ENCODE measurements at regions not wholly inside any gene's neighbourhood (a gene's known extent, or its start where the extent isn't known, plus 50 kb on each side); places are given as distances from the start of the nearest gene placed in this dataset.

DNA sequence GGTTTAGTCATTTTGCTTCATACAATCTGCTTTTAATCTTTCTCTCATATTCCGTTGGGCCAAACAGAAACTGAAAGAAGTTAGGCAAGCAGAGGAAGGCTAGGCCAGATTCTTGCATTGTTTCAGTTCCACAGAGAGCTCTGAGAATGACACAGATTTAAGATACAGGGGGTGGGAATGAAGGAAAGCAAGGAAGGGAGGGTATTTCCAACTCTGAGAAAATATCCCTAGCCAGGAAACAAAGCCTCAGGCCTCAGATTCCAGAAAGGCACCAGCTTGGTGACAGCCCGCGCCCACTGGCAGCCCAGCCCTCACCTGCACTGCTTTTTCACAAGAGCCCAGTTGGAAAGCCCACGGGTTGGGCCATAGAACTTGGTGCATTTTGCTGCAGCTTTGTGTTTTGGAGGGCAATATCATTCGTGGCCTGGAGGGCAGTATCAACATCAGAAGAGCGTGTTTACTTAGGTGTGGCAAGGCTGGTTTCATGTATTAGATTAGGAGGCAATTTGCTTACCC is 63.5 kb downstream of the ENC1 start:
- DNase-seq (ENCODE audit: low read depth) = no peak

DNA sequence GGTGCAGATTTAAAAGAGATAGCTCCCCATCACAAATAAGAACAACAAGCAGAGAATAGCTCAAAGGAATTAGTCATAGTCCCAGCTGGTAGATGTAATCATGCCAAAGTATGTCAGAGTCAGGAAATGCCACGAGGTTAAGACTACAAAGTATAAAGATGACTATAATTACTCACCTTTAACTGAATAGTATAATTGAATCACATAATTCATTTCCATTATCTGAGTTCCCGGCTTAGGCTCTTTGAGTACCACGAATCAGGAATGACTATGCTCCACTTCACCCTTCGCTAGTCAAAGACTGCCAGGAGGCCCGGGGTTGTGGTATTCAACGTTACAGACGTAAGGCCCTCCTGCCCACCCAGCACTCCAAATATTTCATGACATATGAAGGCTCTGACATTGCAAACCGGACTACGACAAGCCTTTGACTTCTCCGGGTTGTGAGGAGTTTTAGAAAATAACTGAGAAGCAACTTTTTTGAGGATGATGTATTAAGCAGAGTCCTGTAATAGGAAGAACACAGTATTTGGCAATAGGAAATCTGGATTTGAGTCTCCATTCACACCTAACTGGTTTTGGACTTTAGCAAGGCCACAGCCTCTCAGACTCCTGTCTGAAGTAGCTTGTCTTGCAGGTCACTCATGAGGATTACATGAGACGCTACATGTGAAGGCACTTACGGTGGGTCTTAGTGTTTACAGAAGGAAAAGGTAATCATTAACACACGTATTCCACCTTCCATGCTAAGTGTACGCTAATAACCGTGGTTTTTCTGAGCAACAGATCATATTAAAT is 64.6 kb downstream of the ENC1 start:
- peak; percentile 91 for DNase-seq (ENCODE audit: low read depth)

DNA sequence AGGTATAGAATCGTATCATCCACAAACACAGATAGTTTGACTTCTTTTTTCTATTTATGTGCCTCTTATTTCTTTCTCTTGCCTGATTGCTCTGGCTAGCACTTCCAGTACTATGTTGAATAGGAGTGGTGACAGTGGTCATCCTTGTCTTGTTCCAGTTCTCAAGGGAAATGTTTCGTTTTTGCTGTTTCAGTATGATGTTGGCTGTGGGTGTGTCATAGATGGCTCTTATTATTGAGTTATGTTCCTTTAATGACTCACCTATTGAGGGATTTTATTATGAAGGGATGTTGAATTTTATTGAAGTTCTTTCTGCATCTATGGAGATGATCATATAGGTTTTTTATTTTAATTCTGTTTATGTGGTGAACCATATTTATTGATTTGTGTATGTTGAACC is 70.3 kb downstream of the ENC1 start:
- no peak for DNase-seq (ENCODE audit: low read depth)

DNA sequence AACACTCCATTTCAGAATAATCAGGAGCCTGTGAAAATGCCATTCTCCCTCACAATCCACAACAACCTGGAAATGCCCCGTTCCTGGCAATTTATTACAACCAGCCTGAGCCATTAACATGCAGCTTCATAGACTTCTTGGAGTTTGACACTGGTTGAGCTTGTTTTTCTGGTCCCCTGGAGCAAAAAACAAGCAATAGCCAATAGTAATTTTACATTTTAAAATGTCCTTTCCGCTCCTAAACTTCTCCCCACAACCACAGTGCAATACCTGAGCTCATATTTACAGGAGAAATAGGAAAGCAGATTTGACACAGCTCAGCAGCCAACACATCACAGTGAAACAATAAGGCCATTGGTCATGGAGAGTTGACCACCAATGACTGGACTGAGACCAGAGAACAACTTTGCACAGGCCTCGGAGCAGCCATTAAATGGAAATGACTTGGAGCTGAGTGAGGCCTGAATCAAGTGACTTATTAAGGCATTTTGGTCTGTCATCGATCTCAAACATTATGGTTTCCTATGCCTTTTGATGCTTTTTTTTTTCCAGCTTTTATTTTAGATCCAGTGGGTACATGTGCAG is 73.0 kb downstream of the ENC1 start:
- DNase-seq (ENCODE audit: low read depth) = no peak

DNA sequence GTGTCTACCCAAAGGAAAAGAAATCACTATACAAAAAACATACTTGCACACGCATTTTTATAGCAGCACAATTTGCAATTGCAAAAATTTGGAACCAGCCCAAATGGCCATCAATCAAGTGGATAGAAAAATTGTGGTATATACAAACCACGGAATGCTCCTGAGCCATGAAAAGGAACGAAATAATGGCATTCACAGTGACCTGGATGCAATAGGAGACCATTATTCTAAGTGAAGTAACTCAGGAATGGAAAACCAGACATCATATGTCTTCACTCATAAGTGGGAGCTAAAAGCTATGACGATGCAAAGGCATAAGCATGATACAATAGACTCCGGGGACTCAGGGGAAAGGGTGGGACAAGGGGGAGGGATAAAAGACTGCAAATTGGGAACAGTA is 78.4 kb downstream of the ENC1 start:
- peak; percentile 21 for DNase-seq (ENCODE audit: low read depth)

DNA sequence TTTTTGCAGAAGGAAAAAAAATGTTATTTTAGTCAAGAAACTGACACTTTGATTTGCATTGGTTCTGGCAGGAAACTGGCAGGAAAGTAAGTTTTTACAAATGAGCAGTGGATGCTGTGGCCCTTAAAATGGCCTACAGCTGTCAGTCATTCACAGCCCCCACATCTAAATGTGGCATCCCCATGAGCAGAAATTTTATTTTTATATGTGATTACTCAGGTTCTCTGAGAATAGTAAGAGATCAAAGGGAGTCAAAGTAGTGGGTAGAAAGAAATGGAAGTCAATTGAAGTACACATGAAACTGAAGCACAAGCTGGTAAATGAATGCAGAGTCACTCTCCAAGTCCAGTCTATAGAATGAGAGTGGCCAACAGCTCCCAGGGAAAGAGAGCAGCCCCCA is 80.3 kb downstream of the ENC1 start:
- no peak for DNase-seq (ENCODE audit: low read depth)

DNA sequence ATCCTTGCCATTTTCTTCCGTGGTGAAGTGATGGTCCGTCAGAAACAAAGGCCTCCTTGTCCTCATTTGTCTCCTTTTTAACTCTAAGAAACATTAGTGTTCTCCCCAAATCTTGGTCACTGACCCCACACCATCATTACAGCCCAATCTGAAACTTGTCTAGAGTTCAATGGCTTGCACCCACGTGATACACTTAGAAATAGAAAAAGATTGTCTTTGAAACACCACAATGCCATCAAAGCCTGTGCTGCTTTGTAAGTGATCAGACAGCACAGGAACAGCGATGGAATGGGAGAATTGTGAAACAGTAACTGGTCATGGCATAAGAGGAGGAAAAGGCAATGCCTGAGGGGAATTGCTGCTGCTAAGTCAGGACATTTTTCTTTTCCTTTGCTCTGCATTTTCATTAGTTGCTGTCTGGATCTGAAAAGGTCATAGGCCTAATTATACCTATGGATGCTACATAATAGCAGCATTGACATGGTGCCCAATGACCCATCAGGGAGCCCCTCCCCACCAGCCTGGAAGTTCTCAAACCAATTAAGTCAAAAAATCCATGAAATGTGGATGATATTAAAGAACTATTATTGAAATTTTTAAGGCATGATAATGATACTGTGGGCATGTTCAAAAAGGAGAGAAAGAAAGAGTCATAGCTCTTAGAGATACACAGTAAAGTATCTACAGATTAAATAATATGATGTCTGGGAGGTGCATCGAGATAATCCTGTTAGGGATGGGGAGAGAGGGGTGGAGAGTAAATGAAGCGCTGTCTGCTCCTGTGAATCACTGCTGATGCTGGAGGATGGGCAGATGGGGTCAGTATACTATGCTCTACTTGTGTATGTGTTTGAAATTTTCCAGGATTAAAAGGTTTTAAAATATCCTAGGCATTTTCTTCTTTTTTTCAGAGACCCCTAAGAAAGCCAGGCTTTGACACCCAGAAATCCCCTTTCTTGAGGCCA is 83.6 kb downstream of the ENC1 start:
- no peak for DNase-seq (ENCODE audit: low read depth)

DNA sequence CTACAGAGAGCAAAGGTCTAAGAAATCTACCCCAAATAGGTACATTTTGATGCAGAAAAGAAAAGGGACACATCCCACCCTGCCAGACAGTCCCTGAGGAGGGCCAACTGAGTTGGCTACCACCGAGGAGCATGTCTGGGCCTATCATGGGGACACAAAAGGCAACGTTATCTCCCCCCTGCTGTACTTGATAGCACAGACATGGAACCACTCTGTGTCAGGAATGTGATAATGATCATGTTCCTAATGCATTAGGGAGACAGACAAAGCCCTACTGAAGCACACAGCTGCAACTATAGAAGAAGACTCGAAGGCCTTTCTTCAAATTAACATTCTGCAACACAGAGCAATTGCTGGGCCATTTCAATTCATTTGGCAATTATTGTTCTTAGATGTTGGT is 84.5 kb downstream of the ENC1 start:
- DNase-seq (ENCODE audit: low read depth) = no peak

DNA sequence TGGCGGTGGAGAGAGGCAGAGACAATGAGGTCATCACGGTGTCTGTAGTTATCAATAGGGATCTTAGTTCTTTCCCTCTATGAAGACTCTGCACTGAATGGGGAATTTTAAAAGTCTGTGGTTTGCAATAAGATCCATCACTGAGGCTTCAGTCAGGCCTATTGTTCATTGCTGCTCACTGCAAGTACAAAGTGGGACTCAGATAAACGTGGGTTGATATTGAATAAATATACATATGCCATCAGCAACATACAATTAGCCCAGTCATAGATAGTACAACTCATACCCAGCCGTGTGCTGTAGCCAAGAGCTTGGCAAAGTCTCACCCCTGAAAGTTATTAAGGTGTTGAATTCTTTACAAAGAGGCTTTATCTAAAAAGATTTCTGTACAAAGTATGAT is 88.4 kb downstream of the ENC1 start:
- no peak for DNase-seq (ENCODE audit: low read depth)

DNA sequence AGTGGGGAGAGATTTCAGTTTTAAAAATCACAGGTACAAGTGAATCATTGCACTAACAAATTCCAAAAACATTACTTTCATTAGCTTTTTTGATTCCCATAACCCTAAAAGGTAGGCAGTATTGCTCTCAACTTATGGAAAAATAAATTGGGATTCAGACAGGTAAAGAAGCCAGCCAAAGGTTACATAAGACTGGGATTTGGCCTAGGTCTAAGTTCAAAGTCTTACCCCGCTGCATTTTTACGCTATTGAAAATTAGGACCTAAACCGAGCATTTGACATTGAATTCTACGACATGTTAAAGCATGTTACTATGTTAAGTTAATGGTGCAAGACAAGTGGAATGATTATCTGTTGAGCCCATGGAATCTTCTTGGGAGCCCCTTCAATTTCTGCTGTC is 89.6 kb downstream of the ENC1 start:
- DNase-seq (ENCODE audit: low read depth) = no peak

DNA sequence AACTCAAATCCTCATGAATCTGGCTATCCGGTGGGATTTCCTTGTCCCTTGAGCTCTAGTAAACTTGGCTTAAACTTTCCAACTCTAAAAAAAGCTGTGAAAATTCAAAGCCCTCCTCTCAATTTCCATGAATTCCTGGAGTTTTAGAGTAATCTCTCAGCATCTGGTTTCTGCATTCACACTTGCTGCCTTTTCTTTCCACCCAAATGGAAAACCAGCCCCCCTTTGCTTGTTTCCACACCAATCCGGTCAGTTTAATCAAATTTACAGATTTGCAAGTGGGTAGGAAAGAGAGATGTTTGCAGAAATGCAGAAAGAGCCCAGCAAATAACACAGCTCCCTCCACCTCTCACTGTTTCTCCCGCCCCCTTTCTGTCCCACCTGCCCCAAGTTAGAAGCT is 91.1 kb downstream of the ENC1 start:
- DNase-seq (ENCODE audit: low read depth) = no peak

DNA sequence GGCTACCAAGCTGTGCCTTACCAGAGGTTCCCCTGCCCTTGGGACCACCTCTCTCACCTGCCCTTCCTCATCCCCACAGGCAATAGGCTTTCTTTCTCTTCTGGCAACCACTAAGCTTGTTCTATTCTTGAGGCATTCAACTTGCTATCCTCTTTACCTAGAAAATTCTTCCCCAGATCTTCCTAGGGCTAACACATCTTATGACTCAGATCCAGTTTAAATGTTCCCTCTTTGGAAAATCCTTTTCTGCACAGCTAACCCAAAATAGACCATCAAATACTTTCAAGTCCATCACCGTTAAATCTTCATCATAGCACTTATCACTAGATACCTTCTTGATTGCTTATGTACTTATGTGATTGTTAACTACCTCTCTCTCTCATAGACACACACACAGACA is 93.7 kb downstream of the ENC1 start:
- DNase-seq (ENCODE audit: low read depth) = peak; percentile 52

DNA sequence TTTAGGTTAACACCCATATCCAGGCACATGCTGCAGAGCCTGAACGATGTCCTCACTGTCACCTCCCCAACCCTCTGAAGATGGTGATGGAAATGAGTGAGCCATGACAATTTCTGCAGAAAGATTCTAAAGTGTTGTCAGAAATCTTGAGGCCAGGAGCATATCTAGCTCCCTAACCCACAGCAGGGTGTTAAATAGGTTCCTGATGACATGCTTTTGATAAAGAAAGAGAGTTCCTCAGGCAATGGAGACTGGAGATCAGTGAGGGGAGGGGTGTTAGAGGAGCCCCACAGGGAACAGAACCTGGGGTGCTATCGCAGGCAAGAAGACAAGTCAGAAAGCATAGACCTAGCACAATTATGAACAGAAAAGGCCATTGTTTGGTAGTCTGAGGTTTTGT is 95.7 kb downstream of the ENC1 start:
- no peak for DNase-seq (ENCODE audit: low read depth)

DNA sequence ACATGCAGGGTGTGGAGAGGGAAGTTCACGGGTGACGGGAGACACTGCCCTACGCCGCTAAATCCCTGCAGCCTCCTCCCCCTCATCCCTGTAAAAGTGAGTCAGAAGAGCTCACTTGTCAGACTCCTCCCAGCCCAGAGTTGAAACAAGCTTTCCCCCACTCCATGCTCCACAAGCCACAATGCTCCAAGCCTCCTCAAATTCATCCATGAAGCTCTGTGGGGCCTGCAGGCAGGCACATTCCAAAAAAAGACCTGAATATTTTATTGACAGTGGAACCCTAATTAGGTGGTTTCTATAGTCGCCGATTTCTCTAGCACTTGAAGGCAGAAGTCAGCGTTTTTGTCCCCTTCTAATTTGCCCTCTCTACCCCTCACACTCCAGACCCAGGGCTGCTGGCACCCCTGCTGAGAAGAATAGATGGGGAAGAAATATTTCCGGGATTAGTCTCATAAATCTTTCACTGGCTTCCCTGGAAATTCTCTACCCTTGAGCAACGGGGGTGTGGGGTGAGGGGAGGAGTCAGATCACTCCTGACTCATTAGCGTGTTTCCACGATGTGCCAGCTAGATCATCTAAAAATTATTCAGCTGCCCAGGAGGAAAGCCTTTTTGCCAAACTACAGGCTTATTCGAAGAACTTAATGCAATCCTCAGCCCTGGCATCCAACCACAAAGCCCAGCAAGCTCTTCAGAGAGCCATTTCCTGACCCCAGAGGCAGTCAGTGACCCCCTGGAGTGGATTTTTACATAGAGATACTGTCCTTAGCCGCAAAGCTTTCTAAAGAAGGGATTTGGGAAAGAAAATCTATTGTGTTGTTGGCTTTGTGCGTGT is 97.1 kb downstream of the ENC1 start:
- peak; percentile 98 for DNase-seq (ENCODE audit: low read depth)

DNA sequence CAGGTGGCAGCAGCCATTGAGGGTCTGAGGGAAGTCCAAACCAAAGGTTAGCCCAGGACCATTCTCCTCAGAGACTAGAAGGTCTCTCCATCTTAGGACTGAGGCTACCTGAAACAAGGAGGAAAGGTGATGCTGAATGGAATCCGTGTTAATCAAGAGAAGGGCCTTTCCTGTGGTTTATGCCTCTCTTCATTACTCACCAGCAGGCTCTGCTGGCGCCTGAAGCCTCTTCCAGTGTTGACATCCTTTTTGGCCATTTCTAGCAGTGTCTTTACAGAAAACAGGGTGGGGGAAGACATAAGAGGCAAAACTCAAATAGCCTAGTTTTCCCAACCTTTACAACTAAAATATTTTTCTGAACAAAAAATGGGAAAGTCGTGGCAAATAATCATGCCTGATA is 98.0 kb downstream of the ENC1 start:
- peak; percentile 46 for DNase-seq (ENCODE audit: low read depth)

DNA sequence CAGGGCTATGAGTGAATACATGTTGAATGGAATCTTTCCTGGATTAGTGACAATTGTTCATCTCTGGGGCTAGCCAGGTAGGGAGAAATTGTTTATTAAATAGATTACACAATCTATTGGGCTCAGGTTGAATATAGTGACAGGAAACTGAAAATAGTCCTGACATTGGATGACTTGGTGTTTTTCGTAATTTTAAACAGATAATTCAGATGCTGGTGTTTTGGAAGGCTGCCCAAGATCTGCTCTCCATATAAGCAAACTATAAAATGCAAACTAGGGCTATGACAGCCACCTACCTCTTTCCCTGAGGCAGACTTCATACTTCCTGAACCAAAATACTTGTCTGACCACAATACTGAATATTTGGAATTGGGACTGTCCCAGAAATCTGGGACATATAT is 99.1 kb downstream of the ENC1 start:
- DNase-seq (ENCODE audit: low read depth) = no peak

DNA sequence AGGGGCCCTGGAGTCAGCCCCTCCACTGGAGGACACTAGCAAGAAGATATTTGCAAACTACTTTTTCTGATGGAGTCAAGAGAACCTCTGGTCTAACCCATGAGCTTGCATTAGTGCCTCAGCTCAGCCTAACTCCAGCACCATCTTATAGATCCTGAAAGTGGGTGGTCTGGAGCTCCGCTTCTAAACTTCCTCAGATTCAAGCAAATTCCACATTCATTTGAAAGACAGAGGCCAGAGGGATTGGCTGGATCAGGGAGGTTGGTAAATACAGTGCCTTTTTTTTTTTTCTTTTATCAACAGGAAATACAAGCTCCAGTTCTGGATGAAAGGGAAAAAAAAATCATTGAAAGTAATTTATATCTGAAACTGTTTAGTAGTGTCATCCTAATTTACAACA is 99.9 kb downstream of the ENC1 start:
- DNase-seq (ENCODE audit: low read depth) = no peak

DNA sequence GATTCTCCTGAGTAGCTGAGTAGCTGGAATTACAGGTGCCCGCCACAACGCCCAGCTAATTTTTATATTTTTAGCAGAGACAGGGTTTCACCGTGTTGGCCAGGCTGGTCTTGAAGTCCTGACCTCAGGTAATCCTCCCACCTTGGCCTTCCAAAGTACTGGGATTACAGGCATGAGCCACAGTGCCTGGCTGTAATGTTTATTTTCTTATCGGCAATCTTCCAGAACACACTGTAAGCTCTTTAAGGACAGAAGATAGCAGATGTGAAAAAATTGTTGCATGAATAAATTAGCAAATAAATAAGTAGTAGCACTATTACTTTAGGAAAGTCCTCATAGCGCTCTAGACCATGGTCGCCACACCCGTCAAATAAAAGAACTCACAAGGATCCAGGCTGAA is 100.5 kb downstream of the ENC1 start:
- no peak for DNase-seq (ENCODE audit: low read depth)

DNA sequence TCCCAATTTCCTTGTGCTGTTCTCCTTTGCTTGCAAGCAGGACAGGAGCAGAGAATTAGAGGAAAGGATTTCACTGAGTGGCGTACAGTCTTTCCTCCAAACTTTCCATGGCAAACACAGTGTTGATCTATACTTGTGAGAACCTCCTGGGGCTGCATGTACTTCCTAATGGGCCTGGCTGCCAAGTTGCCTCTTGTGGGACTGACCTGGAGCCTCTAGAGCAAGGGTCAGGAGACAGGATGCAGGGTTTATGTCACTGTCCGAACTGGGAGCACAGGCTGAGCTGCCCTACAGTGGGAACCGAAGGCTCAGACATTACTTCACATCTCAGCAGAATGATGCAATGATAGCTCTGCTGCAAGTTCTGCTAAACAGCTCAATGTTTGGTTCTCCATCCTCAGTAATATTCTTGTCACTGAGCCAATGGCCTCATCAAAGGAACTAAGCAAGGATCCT is 102.3 kb downstream of the ENC1 start:
- peak; percentile 48 for DNase-seq (ENCODE audit: low read depth)

DNA sequence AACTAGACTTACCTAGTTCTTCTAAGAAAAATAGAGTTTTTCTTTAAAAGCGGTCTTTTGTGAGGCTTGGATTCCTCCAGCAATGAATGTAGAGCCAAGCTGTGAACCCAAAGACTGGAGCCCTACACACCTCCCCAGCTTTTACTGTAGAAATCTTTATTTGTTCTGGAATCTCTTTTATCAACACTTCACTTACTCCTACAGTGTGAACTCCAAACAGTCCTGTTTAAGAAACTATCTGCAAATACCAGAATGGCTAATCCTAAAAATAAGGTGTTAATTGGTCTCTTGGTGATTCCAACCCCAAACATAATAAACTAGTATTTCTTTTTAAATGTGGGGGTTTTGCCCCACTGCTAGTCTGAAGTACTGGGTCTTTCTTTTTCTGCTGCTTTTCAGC is 103.9 kb downstream of the ENC1 start:
- DNase-seq (ENCODE audit: low read depth) = no peak

DNA sequence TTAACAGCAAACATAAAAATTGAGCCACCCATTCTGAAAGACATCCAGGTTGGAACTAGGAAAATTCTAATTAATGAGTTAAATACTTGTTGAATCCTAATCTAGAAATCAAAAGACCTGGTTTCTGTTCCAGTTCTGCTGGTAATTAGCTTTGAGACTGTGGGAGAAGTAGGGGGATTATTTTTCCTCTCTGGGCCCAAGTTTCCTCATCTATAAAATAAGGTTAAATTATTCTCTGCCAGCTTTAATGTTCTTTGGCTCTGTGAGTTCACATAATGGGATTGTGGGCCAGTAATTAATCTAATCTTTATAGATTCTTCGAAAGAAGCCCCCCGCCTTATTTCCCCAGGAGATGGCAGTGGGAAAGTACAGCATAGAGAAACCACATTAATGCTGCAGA is 104.6 kb downstream of the ENC1 start:
- DNase-seq (ENCODE audit: low read depth) = no peak
